ENCODE measurements at regions not wholly inside any gene's neighbourhood (a gene's known extent, or its start where the extent isn't known, plus 50 kb on each side); places are given as distances from the start of the nearest gene placed in this dataset.

- TF ChIP-seq CTCF (optimal IDR thresholded peaks at IDR 0.05 in 1 of 3, IDR thresholded peaks at IDR 0.05 in 1 of 3, conservative IDR thresholded peaks at IDR 0.05 in 1 of 3; ENCODE audit: extremely low read depth in 1 of 3, insufficient read depth in 2 of 3, low read length in 3 of 3) (no peak), EZH2 (IDR thresholded peaks at IDR 0.05; ENCODE audit: low read length) (no peak)
Measured at GRCh38 chrX:45714866-45715265, 514.2 kb upstream of the DIPK2B start.
